Mammary epithelial cell (primary cell): ENCODE measurements at regions not wholly inside any gene's neighbourhood (a gene's known extent, or its start where the extent isn't known, plus 50 kb on each side); places are given as distances from the start of the nearest gene placed in this dataset.

ENCODE experiments used
- EZH2 ChIP-seq: IDR thresholded peaks from 2 replicates; pipeline ENCODE4 v1.6.1; 2012; ENCODE audit warnings: low read length, inconsistent platforms, borderline replicate concordance
- TF ChIP-seq, protein P1 (sequence below), 2 donors: IDR thresholded peaks in 1 of 2; conservative IDR thresholded peaks in 1 of 2; 2 replicates each; pipeline ENCODE4 v1.5.1; 2011 to 2012; ENCODE audit warnings: inconsistent platforms in 2 of 2, low read length in 2 of 2, mild to moderate bottlenecking in 2 of 2, control low read depth in 1 of 2, low read depth in 1 of 2; ENCODE audit not compliant: insufficient read depth in 1 of 2; ENCODE audit errors: extremely low read depth in 1 of 2

DNA sequence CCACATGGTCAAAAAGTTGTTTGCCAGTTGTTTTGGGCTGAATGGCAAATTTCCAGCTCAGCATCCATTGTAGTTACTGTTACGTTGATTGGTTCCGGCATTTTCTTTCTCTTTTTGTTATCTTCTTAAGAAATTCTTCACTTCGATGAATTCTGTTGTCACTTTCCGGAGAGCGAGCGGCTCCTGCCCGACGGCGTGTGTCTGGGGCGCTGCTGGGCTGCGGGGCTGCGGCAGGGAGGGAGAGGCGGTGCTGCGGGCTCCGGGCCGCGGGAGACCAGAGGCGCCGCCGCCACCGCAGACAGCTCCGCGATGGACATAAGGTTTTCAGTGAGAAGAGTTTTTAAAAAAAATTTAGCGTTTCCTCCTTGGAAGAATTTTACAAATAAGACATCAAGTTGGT, 117.4 kb downstream of the RRM1 start:
- TF ChIP-seq, protein P1, sequence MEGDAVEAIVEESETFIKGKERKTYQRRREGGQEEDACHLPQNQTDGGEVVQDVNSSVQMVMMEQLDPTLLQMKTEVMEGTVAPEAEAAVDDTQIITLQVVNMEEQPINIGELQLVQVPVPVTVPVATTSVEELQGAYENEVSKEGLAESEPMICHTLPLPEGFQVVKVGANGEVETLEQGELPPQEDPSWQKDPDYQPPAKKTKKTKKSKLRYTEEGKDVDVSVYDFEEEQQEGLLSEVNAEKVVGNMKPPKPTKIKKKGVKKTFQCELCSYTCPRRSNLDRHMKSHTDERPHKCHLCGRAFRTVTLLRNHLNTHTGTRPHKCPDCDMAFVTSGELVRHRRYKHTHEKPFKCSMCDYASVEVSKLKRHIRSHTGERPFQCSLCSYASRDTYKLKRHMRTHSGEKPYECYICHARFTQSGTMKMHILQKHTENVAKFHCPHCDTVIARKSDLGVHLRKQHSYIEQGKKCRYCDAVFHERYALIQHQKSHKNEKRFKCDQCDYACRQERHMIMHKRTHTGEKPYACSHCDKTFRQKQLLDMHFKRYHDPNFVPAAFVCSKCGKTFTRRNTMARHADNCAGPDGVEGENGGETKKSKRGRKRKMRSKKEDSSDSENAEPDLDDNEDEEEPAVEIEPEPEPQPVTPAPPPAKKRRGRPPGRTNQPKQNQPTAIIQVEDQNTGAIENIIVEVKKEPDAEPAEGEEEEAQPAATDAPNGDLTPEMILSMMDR (conservative IDR thresholded peaks at IDR 0.05 in 1 of 2, IDR thresholded peaks at IDR 0.05 in 1 of 2; ENCODE audit: extremely low read depth in 1 of 2, insufficient read depth in 1 of 2, low read depth in 1 of 2, low read length in 2 of 2) = no peak
- no peak for TF ChIP-seq EZH2
